ENCODE measurements at regions not wholly inside any gene's neighbourhood (a gene's known extent, or its start where the extent isn't known, plus 50 kb on each side); places are given as distances from the start of the nearest gene placed in this dataset.
A peak's percentile ranks its signal among the peaks of the same experiment; 100 is the strongest.

- POLR2A ChIA-PET = no interaction called here
- no peak for TF ChIP-seq CTCF (IDR thresholded peaks at IDR 0.05; ENCODE audit: low read depth, low read length)
- CTCF ChIA-PET = no interaction called here
- Histone ChIP-seq H3K27me3 (ENCODE audit: control insufficient read depth, insufficient read depth, low read length) (peaks cover 81% of the 10 kb centered on the region), H3K4me3 (ENCODE audit: low read depth, low read length) (no peak overlapping the region), H3K9me3 (ENCODE audit: control insufficient read depth, insufficient read depth, low read length) (no peaks in the 10 kb centered on the region; the same call in none of the 2 replicates), H3K27ac (ENCODE audit: low read depth, low read length) (no peak overlapping the region)
- DNase-seq (ENCODE audit: low read depth, low spot score) = no peak
Observed at GRCh38 chr21:38652396-38652795, 153.3 kb upstream of the ETS2 start.

GRCh38 chr21:38654580-38654979 is 151.1 kb upstream of the ETS2 start:
- DNase-seq (ENCODE audit: low read depth, low spot score) = no peak
- no peak overlapping the region for H3K4me3 ChIP-seq (ENCODE audit: low read depth, low read length)
- no peak for TF ChIP-seq CTCF (IDR thresholded peaks at IDR 0.05; ENCODE audit: low read depth, low read length)
- POLR2A ChIA-PET = no interaction called here
- peaks cover 81% of the 10 kb centered on the region for H3K27me3 ChIP-seq (ENCODE audit: control insufficient read depth, insufficient read depth, low read length)
- H3K27ac ChIP-seq (ENCODE audit: low read depth, low read length) = no peak overlapping the region
- CTCF ChIA-PET = no interaction called here
- no peaks in the 10 kb centered on the region; the same call in 1 of the 2 replicates for H3K9me3 ChIP-seq (ENCODE audit: control insufficient read depth, insufficient read depth, low read length)

GRCh38 chr21:38658511-38658910 is 147.2 kb upstream of the ETS2 start:
- Histone ChIP-seq H3K27ac (ENCODE audit: low read depth, low read length) (no peak overlapping the region), H3K27me3 (ENCODE audit: control insufficient read depth, insufficient read depth, low read length) (peaks cover 83% of the 10 kb centered on the region), H3K4me3 (ENCODE audit: low read depth, low read length) (no peak overlapping the region), H3K9me3 (ENCODE audit: control insufficient read depth, insufficient read depth, low read length) (peaks cover 6% of the 10 kb centered on the region; the same call in 1 of the 2 replicates)
- ChIA-PET POLR2A (no interaction called here), CTCF (interaction anchor here (1.3 kb wide), 1 partner anchor 11 kb away, joined by 4 read pairs; no protein-coding TSS in a partner anchor)
- no peak for TF ChIP-seq CTCF (IDR thresholded peaks at IDR 0.05; ENCODE audit: low read depth, low read length)
- no peak for DNase-seq (ENCODE audit: low read depth, low spot score)

GRCh38 chr21:38659936-38660332 is 145.8 kb upstream of the ETS2 start:
- no peak for DNase-seq (ENCODE audit: low read depth, low spot score)
- peaks cover 6% of the 10 kb centered on the region; the same call in 1 of the 2 replicates for H3K9me3 ChIP-seq (ENCODE audit: control insufficient read depth, insufficient read depth, low read length)
- POLR2A ChIA-PET = no interaction called here
- TF ChIP-seq CTCF (IDR thresholded peaks at IDR 0.05; ENCODE audit: low read depth, low read length) = no peak
- H3K27ac ChIP-seq (ENCODE audit: low read depth, low read length) = no peak overlapping the region
- H3K27me3 ChIP-seq (ENCODE audit: control insufficient read depth, insufficient read depth, low read length) = peaks cover 83% of the 10 kb centered on the region
- no peak overlapping the region for H3K4me3 ChIP-seq (ENCODE audit: low read depth, low read length)
- CTCF ChIA-PET = no interaction called here

- Histone ChIP-seq H3K27me3 (ENCODE audit: control insufficient read depth, insufficient read depth, low read length) (peaks cover 79% of the 10 kb centered on the region), H3K4me3 (ENCODE audit: low read depth, low read length) (peak overlapping the region; percentile 22; the same call in 1 of the 2 replicates), H3K27ac (ENCODE audit: low read depth, low read length) (no peak overlapping the region), H3K9me3 (ENCODE audit: control insufficient read depth, insufficient read depth, low read length) (peaks cover 6% of the 10 kb centered on the region; the same call in 1 of the 2 replicates)
- no peak for TF ChIP-seq CTCF (IDR thresholded peaks at IDR 0.05; ENCODE audit: low read depth, low read length)
- DNase-seq (ENCODE audit: low read depth, low spot score) = no peak
- CTCF ChIA-PET = no interaction called here
- POLR2A ChIA-PET = no interaction called here
Observed at GRCh38 chr21:38660333-38661196, 145.2 kb upstream of the ETS2 start.

Measured in AG04450 (cell line).